ENCODE measurements at regions not wholly inside any gene's neighbourhood (a gene's known extent, or its start where the extent isn't known, plus 50 kb on each side); places are given as distances from the start of the nearest gene placed in this dataset.

- no peak for ATAC-seq (ENCODE audit: low FRiP score)
- H3K36me3 ChIP-seq (ENCODE audit: control insufficient read depth in 1 of 2, insufficient read depth in 2 of 2, low read length in 1 of 2), result no peaks in the 10 kb centered on the region
- peaks cover 1% of the 10 kb centered on the region for H3K9me3 ChIP-seq (ENCODE audit: control insufficient read depth, low read length)
- no peak overlapping the region for H3K27ac ChIP-seq (ENCODE audit: low read depth in 1 of 2, low read length in 2 of 2)
- no peak overlapping the region for H3K4me3 ChIP-seq (ENCODE audit: low read length in 2 of 2)
- 67 to 69% methylated on average over 5 of the region's 5 CpGs for WGBS, 2 donors
- no peaks in the 10 kb centered on the region for H3K27me3 ChIP-seq (ENCODE audit: control insufficient read depth in 1 of 2, insufficient read depth in 2 of 2, low read length in 1 of 2)
- H3K4me1 ChIP-seq (ENCODE audit: control insufficient read depth in 1 of 2, insufficient read depth in 2 of 2, low read length in 2 of 2), result no peaks in the 10 kb centered on the region
- no peak for DNase-seq
- intact Hi-C loops (cut with DNase I), result no loop called here
Measured at GRCh38 chr5:167308466-167308865, 983.0 kb upstream of the WWC1 start.

GRCh38 chr5:167309941-167310517 is 981.4 kb upstream of the WWC1 start:
- no peak overlapping the region for H3K4me3 ChIP-seq (ENCODE audit: low read length in 2 of 2)
- ATAC-seq (ENCODE audit: low FRiP score) (no peak), DNase-seq (no peak)
- H3K36me3 ChIP-seq (ENCODE audit: control insufficient read depth in 1 of 2, insufficient read depth in 2 of 2, low read length in 1 of 2), result no peaks in the 10 kb centered on the region
- no peaks in the 10 kb centered on the region for H3K4me1 ChIP-seq (ENCODE audit: control insufficient read depth in 1 of 2, insufficient read depth in 2 of 2, low read length in 2 of 2)
- no peak overlapping the region for H3K27ac ChIP-seq (ENCODE audit: low read depth in 1 of 2, low read length in 2 of 2)
- H3K9me3 ChIP-seq (ENCODE audit: control insufficient read depth, low read length), result peaks cover 1% of the 10 kb centered on the region
- H3K27me3 ChIP-seq (ENCODE audit: control insufficient read depth in 1 of 2, insufficient read depth in 2 of 2, low read length in 1 of 2), result no peaks in the 10 kb centered on the region
- WGBS, 2 donors, result 83 to 85% methylated on average over 8 of the region's 8 CpGs
- intact Hi-C loops (cut with DNase I), result no loop called here

DNA sequence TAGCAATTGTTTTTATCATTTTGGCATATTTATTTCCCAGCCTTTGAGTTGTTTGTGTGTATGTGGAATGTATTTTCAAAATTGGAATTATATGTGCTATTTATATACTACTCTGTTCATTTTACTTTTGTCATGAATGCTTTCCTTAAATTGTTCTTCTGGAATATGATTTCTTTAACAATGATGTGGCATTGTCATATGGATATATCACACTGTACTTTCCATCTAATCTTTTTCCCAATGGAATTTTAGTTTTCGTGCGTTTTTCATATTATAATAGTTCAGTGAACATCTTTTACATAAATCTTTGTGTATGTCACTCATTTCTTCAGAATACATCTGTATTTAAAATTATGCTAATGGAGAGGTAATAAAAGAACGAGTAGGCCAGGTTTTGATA is 980.1 kb upstream of the WWC1 start:
- Histone ChIP-seq H3K4me1 (ENCODE audit: control insufficient read depth in 1 of 2, insufficient read depth in 2 of 2, low read length in 2 of 2) (no peaks in the 10 kb centered on the region), H3K27me3 (ENCODE audit: control insufficient read depth in 1 of 2, insufficient read depth in 2 of 2, low read length in 1 of 2) (no peaks in the 10 kb centered on the region), H3K4me3 (ENCODE audit: low read length in 2 of 2) (no peak overlapping the region), H3K27ac (ENCODE audit: low read depth in 1 of 2, low read length in 2 of 2) (no peak overlapping the region), H3K36me3 (ENCODE audit: control insufficient read depth in 1 of 2, insufficient read depth in 2 of 2, low read length in 1 of 2) (no peaks in the 10 kb centered on the region), H3K9me3 (ENCODE audit: control insufficient read depth, low read length) (peaks cover 1% of the 10 kb centered on the region)
- intact Hi-C loops (cut with DNase I), result no loop called here
- DNase-seq (no peak), ATAC-seq (ENCODE audit: low FRiP score) (no peak)
- WGBS, 2 donors, result 73% methylated on average over 3 of the region's 3 CpGs

- H3K4me1 ChIP-seq (ENCODE audit: control insufficient read depth in 1 of 2, insufficient read depth in 2 of 2, low read length in 2 of 2), result no peaks in the 10 kb centered on the region
- no peak for DNase-seq
- no peak overlapping the region for H3K27ac ChIP-seq (ENCODE audit: low read depth in 1 of 2, low read length in 2 of 2)
- H3K36me3 ChIP-seq (ENCODE audit: control insufficient read depth in 1 of 2, insufficient read depth in 2 of 2, low read length in 1 of 2), result no peaks in the 10 kb centered on the region
- ATAC-seq (ENCODE audit: low FRiP score), result no peak
- WGBS, 2 donors, result 14 to 25% methylated on average over 3 of the region's 3 CpGs
- no peak overlapping the region for H3K4me3 ChIP-seq (ENCODE audit: low read length in 2 of 2)
- H3K27me3 ChIP-seq (ENCODE audit: control insufficient read depth in 1 of 2, insufficient read depth in 2 of 2, low read length in 1 of 2), result no peaks in the 10 kb centered on the region
- peaks cover 1% of the 10 kb centered on the region for H3K9me3 ChIP-seq (ENCODE audit: control insufficient read depth, low read length)
- intact Hi-C loops (cut with DNase I), result no loop called here
Measured at GRCh38 chr5:167312225-167312624, 979.2 kb upstream of the WWC1 start.

DNA sequence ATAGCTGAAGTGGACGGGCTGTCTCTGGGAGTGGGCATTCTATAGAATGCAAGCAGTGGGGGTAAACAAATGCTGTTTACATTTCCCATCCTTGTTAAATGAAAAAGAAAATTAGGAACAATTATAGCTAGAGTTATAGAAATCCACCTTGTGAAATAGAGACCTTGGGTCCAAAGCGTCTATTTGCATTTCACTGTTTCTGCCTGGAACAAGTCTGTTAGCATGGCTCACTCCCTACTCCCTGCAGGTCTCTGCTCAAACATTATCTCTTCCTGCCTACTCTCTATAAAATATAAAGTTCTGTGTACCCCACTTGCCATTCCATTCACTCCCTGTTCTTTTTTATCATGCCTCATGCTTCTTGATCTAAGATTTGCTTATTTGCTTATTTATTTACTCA is 975.7 kb upstream of the WWC1 start:
- Histone ChIP-seq H3K9me3 (ENCODE audit: control insufficient read depth, low read length) (no peaks in the 10 kb centered on the region), H3K27ac (ENCODE audit: low read depth in 1 of 2, low read length in 2 of 2) (no peak overlapping the region), H3K36me3 (ENCODE audit: control insufficient read depth in 1 of 2, insufficient read depth in 2 of 2, low read length in 1 of 2) (no peaks in the 10 kb centered on the region), H3K4me3 (ENCODE audit: low read length in 2 of 2) (no peak overlapping the region), H3K27me3 (ENCODE audit: control insufficient read depth in 1 of 2, insufficient read depth in 2 of 2, low read length in 1 of 2) (no peaks in the 10 kb centered on the region), H3K4me1 (ENCODE audit: control insufficient read depth in 1 of 2, insufficient read depth in 2 of 2, low read length in 2 of 2) (no peaks in the 10 kb centered on the region)
- ATAC-seq (ENCODE audit: low FRiP score), result no peak
- DNase-seq, result no peak
- intact Hi-C loops (cut with DNase I), result no loop called here
- WGBS, 2 donors, result 80 to 91% methylated on average over 2 of the region's 2 CpGs

DNA sequence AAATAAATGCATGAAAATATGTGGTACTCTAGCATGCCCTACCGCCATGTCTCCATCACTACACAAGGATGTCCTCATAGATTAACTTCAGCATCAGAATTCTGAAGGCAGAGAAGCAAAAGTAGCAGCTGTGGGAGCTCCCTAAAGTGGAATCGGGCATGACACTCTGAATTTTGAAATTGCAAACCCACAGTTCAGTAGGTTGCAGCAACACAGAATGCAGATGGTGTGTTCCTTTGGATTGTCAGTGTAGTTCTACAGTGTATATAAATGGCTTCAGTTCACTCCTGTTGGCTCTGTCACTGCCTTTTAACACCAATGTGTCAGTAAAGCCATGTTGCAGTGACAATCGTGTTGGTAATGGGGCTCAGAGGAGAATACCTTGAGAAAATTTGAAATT is 973.6 kb upstream of the WWC1 start:
- no peaks in the 10 kb centered on the region for H3K4me1 ChIP-seq (ENCODE audit: control insufficient read depth in 1 of 2, insufficient read depth in 2 of 2, low read length in 2 of 2)
- WGBS, 2 donors, result 54 to 59% methylated on average over 3 of the region's 3 CpGs
- H3K4me3 ChIP-seq (ENCODE audit: low read length in 2 of 2), result no peak overlapping the region
- intact Hi-C loops (cut with DNase I), result no loop called here
- H3K36me3 ChIP-seq (ENCODE audit: control insufficient read depth in 1 of 2, insufficient read depth in 2 of 2, low read length in 1 of 2), result no peaks in the 10 kb centered on the region
- no peaks in the 10 kb centered on the region for H3K9me3 ChIP-seq (ENCODE audit: control insufficient read depth, low read length)
- peaks cover 0 to 2% of the 10 kb centered on the region in 2 donors for H3K27me3 ChIP-seq (ENCODE audit: control insufficient read depth in 1 of 2, insufficient read depth in 2 of 2, low read length in 1 of 2)
- ATAC-seq (ENCODE audit: low FRiP score) (no peak), DNase-seq (no peak)
- H3K27ac ChIP-seq (ENCODE audit: low read depth in 1 of 2, low read length in 2 of 2), result no peak overlapping the region

- Histone ChIP-seq H3K9me3 (ENCODE audit: control insufficient read depth, low read length) (no peaks in the 10 kb centered on the region), H3K4me3 (ENCODE audit: low read length in 2 of 2) (no peak overlapping the region), H3K27me3 (ENCODE audit: control insufficient read depth in 1 of 2, insufficient read depth in 2 of 2, low read length in 1 of 2) (peaks cover 0 to 2% of the 10 kb centered on the region in 2 donors), H3K4me1 (ENCODE audit: control insufficient read depth in 1 of 2, insufficient read depth in 2 of 2, low read length in 2 of 2) (no peaks in the 10 kb centered on the region), H3K36me3 (ENCODE audit: control insufficient read depth in 1 of 2, insufficient read depth in 2 of 2, low read length in 1 of 2) (no peaks in the 10 kb centered on the region), H3K27ac (ENCODE audit: low read depth in 1 of 2, low read length in 2 of 2) (no peak overlapping the region)
- intact Hi-C loops (cut with DNase I), result no loop called here
- DNase-seq (no peak), ATAC-seq (ENCODE audit: low FRiP score) (no peak)
- WGBS, 2 donors, result 63 to 73% methylated on average over 3 of the region's 3 CpGs
Measured at GRCh38 chr5:167319243-167319642, 972.2 kb upstream of the WWC1 start.

GRCh38 chr5:167320019-167320418 is 971.4 kb upstream of the WWC1 start:
- Histone ChIP-seq H3K9me3 (ENCODE audit: control insufficient read depth, low read length) (no peaks in the 10 kb centered on the region), H3K36me3 (ENCODE audit: control insufficient read depth in 1 of 2, insufficient read depth in 2 of 2, low read length in 1 of 2) (no peaks in the 10 kb centered on the region), H3K27me3 (ENCODE audit: control insufficient read depth in 1 of 2, insufficient read depth in 2 of 2, low read length in 1 of 2) (peaks cover 0 to 2% of the 10 kb centered on the region in 2 donors), H3K4me3 (ENCODE audit: low read length in 2 of 2) (no peak overlapping the region), H3K4me1 (ENCODE audit: control insufficient read depth in 1 of 2, insufficient read depth in 2 of 2, low read length in 2 of 2) (no peaks in the 10 kb centered on the region), H3K27ac (ENCODE audit: low read depth in 1 of 2, low read length in 2 of 2) (no peak overlapping the region)
- ATAC-seq (ENCODE audit: low FRiP score) (no peak), DNase-seq (no peak)
- intact Hi-C loops (cut with DNase I), result no loop called here

GRCh38 chr5:167332309-167332708 is 959.1 kb upstream of the WWC1 start:
- H3K27ac ChIP-seq (ENCODE audit: low read depth in 1 of 2, low read length in 2 of 2), result no peak overlapping the region
- no peak overlapping the region for H3K4me3 ChIP-seq (ENCODE audit: low read length in 2 of 2)
- H3K4me1 ChIP-seq (ENCODE audit: control insufficient read depth in 1 of 2, insufficient read depth in 2 of 2, low read length in 2 of 2), result no peaks in the 10 kb centered on the region
- intact Hi-C loops (cut with DNase I), result no loop called here
- no peaks in the 10 kb centered on the region for H3K36me3 ChIP-seq (ENCODE audit: control insufficient read depth in 1 of 2, insufficient read depth in 2 of 2, low read length in 1 of 2)
- WGBS, 2 donors, result 63 to 67% methylated on average over 5 of the region's 5 CpGs
- no peak for DNase-seq
- ATAC-seq (ENCODE audit: low FRiP score), result no peak
- no peaks in the 10 kb centered on the region for H3K9me3 ChIP-seq (ENCODE audit: control insufficient read depth, low read length)
- H3K27me3 ChIP-seq (ENCODE audit: control insufficient read depth in 1 of 2, insufficient read depth in 2 of 2, low read length in 1 of 2), result no peaks in the 10 kb centered on the region

Measured in aorta (tissue), 5 donors.